GM12874 (cell line): ENCODE measurements at regions not wholly inside any gene's neighbourhood (a gene's known extent, or its start where the extent isn't known, plus 50 kb on each side); places are given as distances from the start of the nearest gene placed in this dataset.

ENCODE experiments used
- TF ChIP-seq, protein P1 (sequence below): IDR thresholded peaks from 2 replicates; pipeline ENCODE4 v1.5.1; 2011; ENCODE audit warnings: low read depth, mild to moderate bottlenecking, control low read depth, low read length, moderate library complexity; ENCODE audit not compliant: insufficient read depth

DNA sequence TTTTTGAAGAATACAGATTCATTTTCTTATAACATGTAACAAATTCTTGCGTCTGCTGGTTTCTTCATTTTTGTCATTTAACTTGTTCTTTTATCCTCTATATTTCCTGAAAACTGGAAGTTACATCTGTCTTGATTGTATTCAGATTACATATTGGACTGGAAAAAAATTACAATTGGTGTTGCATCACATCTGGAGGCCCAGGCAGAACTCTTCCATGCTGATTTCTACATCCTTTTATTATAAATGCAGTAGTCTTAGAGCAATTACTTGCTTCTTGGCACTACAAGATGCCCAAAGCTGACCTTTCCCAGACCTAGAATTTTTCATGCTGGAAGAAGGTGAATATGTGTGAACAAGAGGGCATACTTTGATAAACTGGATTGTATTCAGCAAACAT, 460.9 kb upstream of the CNTNAP2 start:
- TF ChIP-seq, protein P1, sequence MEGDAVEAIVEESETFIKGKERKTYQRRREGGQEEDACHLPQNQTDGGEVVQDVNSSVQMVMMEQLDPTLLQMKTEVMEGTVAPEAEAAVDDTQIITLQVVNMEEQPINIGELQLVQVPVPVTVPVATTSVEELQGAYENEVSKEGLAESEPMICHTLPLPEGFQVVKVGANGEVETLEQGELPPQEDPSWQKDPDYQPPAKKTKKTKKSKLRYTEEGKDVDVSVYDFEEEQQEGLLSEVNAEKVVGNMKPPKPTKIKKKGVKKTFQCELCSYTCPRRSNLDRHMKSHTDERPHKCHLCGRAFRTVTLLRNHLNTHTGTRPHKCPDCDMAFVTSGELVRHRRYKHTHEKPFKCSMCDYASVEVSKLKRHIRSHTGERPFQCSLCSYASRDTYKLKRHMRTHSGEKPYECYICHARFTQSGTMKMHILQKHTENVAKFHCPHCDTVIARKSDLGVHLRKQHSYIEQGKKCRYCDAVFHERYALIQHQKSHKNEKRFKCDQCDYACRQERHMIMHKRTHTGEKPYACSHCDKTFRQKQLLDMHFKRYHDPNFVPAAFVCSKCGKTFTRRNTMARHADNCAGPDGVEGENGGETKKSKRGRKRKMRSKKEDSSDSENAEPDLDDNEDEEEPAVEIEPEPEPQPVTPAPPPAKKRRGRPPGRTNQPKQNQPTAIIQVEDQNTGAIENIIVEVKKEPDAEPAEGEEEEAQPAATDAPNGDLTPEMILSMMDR: no peak

- TF ChIP-seq, protein P1: no peak
These were observed 471.5 kb upstream of the CNTNAP2 start for GRCh38 chr7:145645135-145645515.

GRCh38 chr7:145644426-145645134, 472.0 kb upstream of the CNTNAP2 start:
- TF ChIP-seq, protein P1: no peak

DNA sequence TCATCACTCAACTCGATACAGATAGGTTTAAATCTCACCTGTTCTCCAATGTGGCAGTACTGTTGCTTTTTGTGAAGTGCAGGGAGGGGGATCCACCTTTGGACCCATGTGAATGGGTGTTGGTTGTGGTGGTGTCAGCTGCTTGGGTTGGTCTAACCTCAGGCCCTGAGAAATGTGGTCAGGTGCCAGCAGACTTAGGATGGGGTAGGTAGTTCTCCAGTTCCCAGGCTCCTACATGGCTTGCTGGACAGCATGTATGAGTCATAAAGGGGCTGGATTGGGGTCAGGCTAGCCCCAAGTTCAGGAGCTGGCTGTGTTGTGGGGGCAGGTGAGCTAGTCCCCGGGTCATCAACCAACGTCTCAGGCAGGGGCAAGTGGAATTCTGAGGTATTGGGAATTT, 472.6 kb upstream of the CNTNAP2 start:
- TF ChIP-seq, protein P1: no peak

GRCh38 chr7:145633513-145633912, 483.1 kb upstream of the CNTNAP2 start:
- TF ChIP-seq, protein P1: no peak

DNA sequence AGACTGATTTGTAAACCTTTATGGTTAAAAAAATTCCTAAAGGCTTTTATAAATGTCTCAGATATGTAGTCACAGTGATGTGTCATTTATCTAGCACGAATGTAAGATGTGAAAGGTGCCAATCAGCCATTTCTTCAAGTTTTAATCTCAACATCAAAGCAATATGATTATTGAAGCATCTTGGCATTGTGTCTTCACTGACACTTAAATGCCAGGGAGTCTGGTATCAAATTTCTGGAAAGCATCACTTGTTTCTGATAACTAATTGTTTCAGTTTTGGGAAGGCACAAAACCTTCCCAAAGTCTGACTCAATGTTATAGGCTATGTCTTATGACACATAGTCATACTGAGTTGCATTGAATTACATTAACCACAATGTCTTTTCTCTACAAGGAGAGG, 492.0 kb upstream of the CNTNAP2 start:
- TF ChIP-seq, protein P1: no peak

DNA sequence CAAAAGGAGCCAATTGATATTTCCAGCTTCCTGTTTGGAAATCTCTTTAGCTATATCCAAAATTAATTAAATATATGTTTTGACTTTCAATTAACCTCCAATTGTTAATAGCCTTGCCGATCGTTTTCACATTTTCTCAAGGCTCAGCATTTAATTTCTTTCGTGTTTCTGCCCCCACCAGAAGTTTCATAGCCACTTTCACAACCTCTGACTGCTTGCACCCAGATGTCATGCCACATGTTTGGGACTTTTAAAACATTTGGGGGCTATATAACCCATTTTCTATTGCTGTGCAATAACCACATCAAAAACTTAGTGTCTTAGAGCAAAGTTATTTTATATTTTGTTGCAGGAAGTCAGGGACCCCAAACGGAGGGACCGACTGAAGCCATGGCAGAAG, 510.6 kb upstream of the CNTNAP2 start:
- TF ChIP-seq, protein P1: no peak
